ENCODE measurements at regions not wholly inside any gene's neighbourhood (a gene's known extent, or its start where the extent isn't known, plus 50 kb on each side); places are given as distances from the start of the nearest gene placed in this dataset.

GRCh38 chr11:71109586-71109985 lies 142.8 kb downstream of the SHANK2 start:
- TF ChIP-seq CTCF (IDR thresholded peaks at IDR 0.05 in 8 of 11, conservative IDR thresholded peaks at IDR 0.05 in 3 of 11) (no peak), POLR2A (IDR thresholded peaks at IDR 0.05) (no peak), POLR2AphosphoS5 (IDR thresholded peaks at IDR 0.05) (no peak)
